Liver (tissue), 8 donors: ENCODE measurements at regions not wholly inside any gene's neighbourhood (a gene's known extent, or its start where the extent isn't known, plus 50 kb on each side); places are given as distances from the start of the nearest gene placed in this dataset.

Experiments
- DNase-seq: peaks from one replicate; pipeline ENCODE4 v3.0.0-alpha.2; 2017; ENCODE audit warnings: low spot score
- H3K27ac ChIP-seq, 2 donors: one replicate each; pipeline ENCODE4 v1.7.0; 2013; ENCODE audit warnings: inconsistent platforms in 2 of 2, low read length in 2 of 2, control low read depth in 1 of 2, low read depth in 1 of 2, mild to moderate bottlenecking in 1 of 2
- H3K27me3 ChIP-seq, 4 donors: one replicate each; pipeline versions ENCODE4 v1.6.1 to v1.7.0; 2013; ENCODE audit warnings: low read length in 3 of 4, inconsistent platforms in 1 of 4, mild to moderate bottlenecking in 1 of 4, moderate library complexity in 1 of 4; ENCODE audit not compliant: control insufficient read depth in 4 of 4, insufficient read depth in 4 of 4
- H3K36me3 ChIP-seq, 4 donors: one replicate each; pipeline versions ENCODE4 v1.6.1 to v1.7.0; 2013; ENCODE audit warnings: low read length in 3 of 4, mild to moderate bottlenecking in 3 of 4, low read depth in 1 of 4, moderate library complexity in 1 of 4; ENCODE audit not compliant: control insufficient read depth in 4 of 4, insufficient read depth in 3 of 4
- H3K4me1 ChIP-seq, 4 donors: one replicate each; pipeline versions ENCODE4 v1.6.1 to v1.7.0; 2013; ENCODE audit warnings: low read length in 3 of 4, mild to moderate bottlenecking in 3 of 4, moderate library complexity in 1 of 4; ENCODE audit not compliant: control insufficient read depth in 4 of 4, insufficient read depth in 4 of 4
- H3K4me3 ChIP-seq, 3 donors: one replicate each; pipeline versions ENCODE4 v1.6.1 to v1.7.0; 2013; ENCODE audit warnings: low read length in 3 of 3, control low read depth in 1 of 3, low read depth in 1 of 3, mild to moderate bottlenecking in 1 of 3
- H3K9ac ChIP-seq, 2 donors: one replicate each; pipeline ENCODE4 v1.7.0; 2013; ENCODE audit warnings: low read length in 2 of 2, mild to moderate bottlenecking in 2 of 2, moderate library complexity in 2 of 2, control low read depth in 1 of 2, low read depth in 1 of 2
- H3K9me3 ChIP-seq, 4 donors: one replicate each; pipeline versions ENCODE4 v1.6.1 to v1.7.0; 2013; ENCODE audit warnings: low read length in 3 of 4; ENCODE audit not compliant: control insufficient read depth in 4 of 4
- ATF3 ChIP-seq: IDR thresholded peaks from 2 replicates; pipeline ENCODE4 v1.6.1; 2016; ENCODE audit warnings: antibody characterized with exemption
- CTCF ChIP-seq: fragments of 150-350 bp; IDR thresholded peaks from 2 replicates; pipeline ENCODE4 v1.5.1; 2017; ENCODE audit warnings: improper control_type of control experiment, low read depth, low read length; ENCODE audit not compliant: missing input control
- EGR1 ChIP-seq, 2 donors: IDR thresholded peaks; 2 replicates each; pipeline ENCODE4 v1.6.1; 2016 to 2018; ENCODE audit warnings: antibody characterized with exemption in 2 of 2, low read depth in 2 of 2
- FOXA1 ChIP-seq: IDR thresholded peaks from 2 replicates; pipeline ENCODE4 v1.6.1; 2016; ENCODE audit warnings: antibody characterized with exemption
- FOXA2 ChIP-seq: IDR thresholded peaks from 2 replicates; pipeline ENCODE4 v1.6.1; 2016; ENCODE audit warnings: antibody characterized with exemption
- GABPA ChIP-seq, 2 donors: IDR thresholded peaks in 1 of 2; conservative IDR thresholded peaks in 1 of 2; 2 replicates each; pipeline ENCODE4 v1.6.1; 2016; ENCODE audit warnings: antibody characterized with exemption in 2 of 2, mild to moderate bottlenecking in 1 of 2, moderate library complexity in 1 of 2
- HNF4A ChIP-seq, 2 donors: conservative IDR thresholded peaks; 2 replicates each; pipeline ENCODE4 v1.6.1; 2016; ENCODE audit warnings: antibody characterized with exemption in 2 of 2, mild to moderate bottlenecking in 2 of 2
- HNF4G ChIP-seq: IDR thresholded peaks from 2 replicates; pipeline ENCODE4 v1.6.1; 2016; ENCODE audit warnings: antibody characterized with exemption
- JUND ChIP-seq, 2 donors: IDR thresholded peaks; 2 replicates each; pipeline ENCODE4 v1.6.1; 2016; ENCODE audit warnings: antibody characterized with exemption in 2 of 2
- MAX ChIP-seq: IDR thresholded peaks from 2 replicates; pipeline ENCODE4 v1.6.1; 2016; ENCODE audit warnings: antibody characterized with exemption
- NR2F2 ChIP-seq: IDR thresholded peaks from 2 replicates; pipeline ENCODE4 v1.6.1; 2016; ENCODE audit warnings: antibody characterized with exemption
- RAD21 ChIP-seq, 2 donors: IDR thresholded peaks; 2 replicates each; pipeline ENCODE4 v1.6.1; 2016; ENCODE audit warnings: antibody characterized with exemption in 2 of 2, mild to moderate bottlenecking in 2 of 2
- REST ChIP-seq: IDR thresholded peaks from 2 replicates; pipeline ENCODE4 v1.6.1; 2016; ENCODE audit warnings: antibody characterized with exemption, mild to moderate bottlenecking
- RXRA ChIP-seq, 2 donors: IDR thresholded peaks; 2 replicates each; pipeline ENCODE4 v1.6.1; 2017 to 2018; ENCODE audit warnings: antibody characterized with exemption in 2 of 2, mild to moderate bottlenecking in 1 of 2
- SP1 ChIP-seq: IDR thresholded peaks from 2 replicates; pipeline ENCODE4 v1.6.1; 2018; ENCODE audit warnings: antibody characterized with exemption, mild to moderate bottlenecking
- TAF1 ChIP-seq: conservative IDR thresholded peaks from 2 replicates; pipeline ENCODE4 v1.6.1; 2016; ENCODE audit warnings: antibody characterized with exemption, mild to moderate bottlenecking
- YY1 ChIP-seq: IDR thresholded peaks from 2 replicates; pipeline ENCODE4 v1.6.1; 2016; ENCODE audit warnings: antibody characterized with exemption, mild to moderate bottlenecking
- ZBTB33 ChIP-seq: IDR thresholded peaks from 2 replicates; pipeline ENCODE4 v1.6.1; 2016; ENCODE audit warnings: antibody characterized with exemption
- WGBS: extraction: QIAGEN DNeasy Blood & Tissue Kit; methylation state at CpG from one replicate; pipeline ENCODE4 v1.1.7; 2013; 5-methylcytosine and 5-hydroxymethylcytosine counted together
- donor health status: healthy.
- donor health status: healthy.
- donor health status: healthy.
- donor health status: healthy.
- donor health status: healthy.

- Histone ChIP-seq H3K9me3 (no peaks in the 10 kb centered on the region), H3K27ac (peak overlapping the region; percentile 55), H3K36me3 (no peaks in the 10 kb centered on the region), H3K4me1 (peaks cover 5 to 25% (median 21%) of the 10 kb centered on the region in 4 donors), H3K9ac (no peak overlapping the region), H3K4me3 (no peak overlapping the region), H3K27me3 (no peaks in the 10 kb centered on the region)
- 43% methylated on average over 1 of the region's 1 CpG for WGBS
- TF ChIP-seq HNF4A (conservative IDR thresholded peaks at IDR 0.05) = peak; percentile 63 to 65
- TF ChIP-seq SP1 = peak; percentile 55
- TF ChIP-seq RXRA (IDR thresholded peaks at IDR 0.05) = peak in 1 of 2 donors; percentile 27
- no peak for TF ChIP-seq GABPA (IDR thresholded peaks at IDR 0.05 in 1 of 2, conservative IDR thresholded peaks at IDR 0.05 in 1 of 2)
- peak; percentile 35 for TF ChIP-seq HNF4G
- TF ChIP-seq TAF1 = no peak
- peak in 1 of 2 donors; percentile 21 for TF ChIP-seq RAD21 (IDR thresholded peaks at IDR 0.05)
- no peak for TF ChIP-seq ZBTB33
- peak; percentile 24 for TF ChIP-seq YY1
- no peak for TF ChIP-seq CTCF
- no peak for DNase-seq
Measured at GRCh38 chr7:17020250-17020649, 138.5 kb upstream of the AGR3 start.

- H3K4me3 ChIP-seq = no peak overlapping the region
- no peaks in the 10 kb centered on the region for H3K9me3 ChIP-seq
- no peak overlapping the region for H3K9ac ChIP-seq
- H3K27me3 ChIP-seq = no peaks in the 10 kb centered on the region
- DNase-seq = no peak
- 39% methylated on average over 3 of the region's 3 CpGs for WGBS
- peak overlapping the region; percentile 55 for H3K27ac ChIP-seq
- H3K4me1 ChIP-seq = peaks cover 5 to 25% (median 21%) of the 10 kb centered on the region in 4 donors
- H3K36me3 ChIP-seq = no peaks in the 10 kb centered on the region
- TF ChIP-seq RAD21 (IDR thresholded peaks at IDR 0.05) = peak; percentile 61 to 70
- TF ChIP-seq CTCF = no peak
- peak; percentile 89 for TF ChIP-seq MAX
- no peak for TF ChIP-seq FOXA1
- peak; percentile 17 for TF ChIP-seq FOXA2
- TF ChIP-seq RXRA (IDR thresholded peaks at IDR 0.05) = peak; percentile 86 to 90
- TF ChIP-seq JUND (IDR thresholded peaks at IDR 0.05) = peak; percentile 83 to 86
- peak; percentile 97 to 98 for TF ChIP-seq HNF4A (conservative IDR thresholded peaks at IDR 0.05)
- no peak for TF ChIP-seq NR2F2
- TF ChIP-seq HNF4G = peak; percentile 88
- peak; percentile 80 to 91 for TF ChIP-seq EGR1 (IDR thresholded peaks at IDR 0.05; ENCODE audit: low read depth in 2 of 2)
- TF ChIP-seq REST = peak; percentile 56
- TF ChIP-seq ZBTB33 = peak; percentile 80
- TF ChIP-seq ATF3 = peak; percentile 50
- peak; percentile 94 for TF ChIP-seq SP1
- TF ChIP-seq YY1 = peak; percentile 74
- peak in 1 of 2 donors; percentile 64 for TF ChIP-seq GABPA (IDR thresholded peaks at IDR 0.05 in 1 of 2, conservative IDR thresholded peaks at IDR 0.05 in 1 of 2)
- no peak for TF ChIP-seq TAF1
Measured at GRCh38 chr7:17021205-17021604, 139.4 kb upstream of the AGR3 start.
